NCI-H524 treated with DMSO at 0.1 percent for 48 hours (cell line): ENCODE measurements at regions not wholly inside any gene's neighbourhood (a gene's known extent, or its start where the extent isn't known, plus 50 kb on each side); places are given as distances from the start of the nearest gene placed in this dataset.

Source experiments
- DNase-seq: peaks from one replicate; lab custom pipeline; 2025; lab: John Stamatoyannopoulos, UW

- no peak for DNase-seq
These were observed 1376.5 kb upstream of the ADGRL2 start for GRCh38 chr1:80424249-80424648.

DNA sequence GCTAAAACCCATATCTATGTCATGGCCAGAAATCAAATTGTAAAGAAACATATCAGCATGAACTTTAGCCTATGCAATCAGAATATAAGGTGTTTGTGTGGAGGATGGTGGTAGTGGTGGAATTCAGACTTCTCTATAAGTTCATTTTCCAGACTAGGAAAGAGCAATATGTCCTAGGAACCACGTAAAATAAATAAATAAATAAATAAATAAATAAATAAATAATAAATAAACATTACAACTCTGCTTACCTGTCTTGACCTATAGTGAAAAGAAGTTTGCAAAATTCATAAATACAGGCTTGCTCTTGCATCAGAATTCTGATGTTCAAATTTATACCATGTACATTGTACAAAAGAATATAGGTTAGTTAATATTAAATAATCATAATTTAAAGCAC lies 1382.6 kb upstream of the ADGRL2 start:
- no peak for DNase-seq

DNA sequence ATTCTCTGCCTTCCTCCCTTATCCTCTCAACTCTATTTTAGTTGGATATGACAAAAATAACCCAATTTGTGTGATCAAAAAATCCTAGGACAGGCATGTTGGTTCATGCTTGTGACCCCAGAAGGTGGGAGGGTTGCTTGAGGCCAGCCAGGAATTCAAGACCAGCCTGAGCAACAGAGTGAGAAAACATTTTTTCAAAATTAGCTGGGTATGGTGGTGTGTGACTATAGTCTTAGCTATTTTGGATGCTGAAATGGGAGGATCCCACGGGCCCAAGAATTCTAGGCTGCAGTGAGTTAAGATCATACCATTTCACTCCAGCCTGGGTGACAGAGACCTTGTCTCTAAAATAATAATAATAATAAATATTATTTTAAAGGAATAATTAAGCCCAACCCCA lies 1383.1 kb upstream of the ADGRL2 start:
- no peak for DNase-seq

- no peak for DNase-seq
These were observed 1386.8 kb upstream of the ADGRL2 start for GRCh38 chr1:80413969-80414368.

GRCh38 chr1:80410233-80410632 lies 1390.5 kb upstream of the ADGRL2 start:
- no peak for DNase-seq

GRCh38 chr1:80403471-80403893 lies 1397.0 kb upstream of the ADGRL4 start:
- DNase-seq, result no peak

- DNase-seq, result no peak
These were observed 1396.1 kb upstream of the ADGRL4 start for GRCh38 chr1:80402625-80403024.

GRCh38 chr1:80401757-80402156 lies 1395.2 kb upstream of the ADGRL4 start:
- DNase-seq, result no peak

DNA sequence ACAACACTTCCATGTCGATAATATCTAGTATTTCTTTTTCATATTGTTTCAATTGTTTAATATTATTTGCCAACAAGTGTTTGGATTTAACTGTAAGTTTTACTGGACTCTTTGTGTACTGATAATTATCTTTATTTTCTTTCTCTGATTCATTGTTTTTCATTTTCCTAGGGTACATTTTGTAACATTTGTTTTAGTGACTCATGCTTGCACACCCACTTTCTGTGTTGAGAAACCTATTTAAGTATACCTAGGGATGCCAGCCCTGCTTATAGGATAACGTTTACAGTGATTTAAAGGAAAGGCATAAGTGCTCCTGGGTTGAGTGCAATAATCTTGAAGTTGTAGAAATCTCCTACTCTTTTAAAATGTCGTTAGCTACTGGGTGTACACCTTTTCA lies 1386.0 kb upstream of the ADGRL4 start:
- DNase-seq, result no peak

- no peak for DNase-seq
These were observed 1379.1 kb upstream of the ADGRL4 start for GRCh38 chr1:80385650-80386049.

GRCh38 chr1:80384959-80385358 lies 1378.4 kb upstream of the ADGRL4 start:
- no peak for DNase-seq

DNA sequence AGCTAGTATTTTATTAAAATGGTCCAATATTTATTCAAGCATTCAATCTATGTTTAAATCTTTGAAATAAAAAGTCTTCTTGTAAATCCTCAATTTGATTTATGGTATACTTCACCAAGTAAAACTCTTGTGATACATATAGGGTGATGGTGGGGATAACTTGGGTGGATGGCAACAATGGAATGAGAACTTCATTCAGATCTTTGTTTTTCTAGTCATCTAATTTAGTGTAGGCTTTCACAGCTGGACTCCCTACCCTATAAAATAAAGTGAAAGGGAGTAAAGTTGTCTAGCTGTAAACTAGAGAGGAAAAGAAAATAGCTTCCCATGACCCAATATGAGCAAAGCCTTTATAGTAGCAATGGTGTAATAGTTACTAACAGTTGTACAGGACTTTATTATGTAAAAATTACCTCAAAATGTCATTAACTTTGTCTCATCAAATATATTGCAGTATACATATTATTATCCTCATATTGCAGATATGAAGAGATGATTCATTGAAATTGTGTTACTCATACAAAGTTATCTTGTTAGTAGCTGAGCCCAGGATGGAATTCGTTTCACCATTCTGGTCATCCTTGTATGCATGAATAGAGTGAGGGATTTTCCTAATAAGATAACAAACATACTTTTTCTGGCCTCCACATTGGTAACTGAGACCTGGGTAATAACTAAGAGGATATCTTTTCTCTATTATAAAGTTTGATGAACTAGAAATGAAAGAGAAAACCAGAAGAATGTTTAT lies 1377.7 kb upstream of the ADGRL4 start:
- DNase-seq, result no peak

DNA sequence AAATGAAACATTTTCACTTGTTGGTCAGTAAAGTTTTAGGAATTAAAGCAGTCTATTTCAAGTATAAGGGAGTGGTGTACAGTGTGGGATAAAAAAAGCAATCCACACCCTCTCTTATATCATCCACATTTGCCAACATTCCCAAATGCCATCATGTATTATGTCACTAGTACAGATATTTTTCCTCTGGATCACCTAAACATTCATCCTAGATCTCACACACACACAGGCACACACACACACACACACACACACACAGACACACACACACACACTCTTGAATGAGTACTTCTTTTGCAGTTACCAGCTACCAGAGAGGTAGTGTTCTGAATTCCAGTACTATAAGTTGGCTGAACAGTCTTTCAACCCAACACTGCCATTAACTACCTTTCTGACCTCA lies 1369.1 kb upstream of the ADGRL4 start:
- no peak for DNase-seq

DNA sequence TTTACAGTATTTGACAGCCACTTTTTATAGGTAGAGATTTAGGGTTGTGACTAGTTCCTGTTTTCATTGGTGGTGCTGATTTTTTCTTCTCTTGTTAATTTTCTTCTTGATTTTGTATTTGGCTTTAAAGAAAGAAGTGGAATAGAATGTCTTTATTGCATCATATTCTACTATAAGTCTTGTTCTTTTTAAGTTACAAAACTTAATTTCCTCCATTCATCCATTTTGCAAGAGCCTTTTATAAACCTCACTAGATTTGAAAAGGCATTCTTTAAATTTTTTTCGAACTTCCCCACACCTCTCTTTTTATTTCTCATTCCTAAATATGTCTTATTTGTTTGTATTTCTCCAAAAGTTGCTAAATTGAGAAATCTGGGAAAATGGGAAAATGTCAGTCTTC lies 1368.6 kb upstream of the ADGRL4 start:
- DNase-seq, result no peak

GRCh38 chr1:80369780-80370179 lies 1363.2 kb upstream of the ADGRL4 start:
- no peak for DNase-seq

DNA sequence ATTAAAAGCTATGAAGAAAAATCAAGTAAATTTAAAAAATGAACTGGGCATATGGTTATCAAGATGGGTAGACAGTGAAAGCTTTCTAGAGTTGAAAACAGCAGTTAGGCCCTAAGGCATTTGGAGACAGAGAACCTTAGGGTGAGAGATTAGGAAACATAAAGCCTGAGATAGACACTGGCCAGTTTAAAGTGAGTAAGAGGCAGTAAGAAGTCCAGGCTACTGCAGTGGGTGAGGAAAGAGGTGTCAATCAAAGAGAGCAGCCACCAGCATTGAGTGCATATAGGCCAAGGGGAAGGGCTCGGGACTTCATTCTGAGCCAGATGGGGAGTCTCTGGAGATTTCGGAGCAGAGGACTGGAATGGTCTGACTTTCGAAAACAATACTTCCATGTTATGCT lies 1360.5 kb upstream of the ADGRL4 start:
- no peak for DNase-seq

DNA sequence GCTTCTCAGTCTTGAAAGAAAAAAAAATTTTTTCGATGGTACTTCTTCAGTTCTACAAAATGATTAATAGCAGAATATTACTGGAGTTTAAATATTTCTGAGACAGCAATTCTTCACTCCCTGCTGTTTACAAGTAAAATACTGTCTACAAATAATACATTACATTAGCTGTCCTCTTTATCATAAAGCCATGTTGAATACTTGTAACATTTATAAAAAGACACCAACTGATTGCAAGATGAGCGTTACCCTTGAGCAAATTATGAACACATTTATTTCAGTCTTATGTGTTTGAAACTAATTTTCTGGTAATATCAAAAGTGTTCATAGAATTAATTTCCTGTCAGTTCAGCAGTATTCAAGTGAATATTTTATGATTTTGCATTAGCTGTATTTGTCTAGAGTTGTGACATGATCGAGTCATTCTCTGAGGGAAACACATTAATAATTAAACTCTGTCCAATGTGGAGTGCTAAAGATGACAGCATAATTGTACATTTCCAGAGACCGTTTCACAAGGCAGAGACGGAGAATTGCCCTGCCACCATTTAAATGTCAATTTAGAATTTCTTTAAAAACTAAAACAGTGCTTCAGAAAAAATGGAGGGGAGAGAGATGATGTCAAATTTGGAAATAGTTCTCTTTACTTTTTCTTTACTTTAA lies 1359.0 kb upstream of the ADGRL4 start:
- DNase-seq, result no peak

DNA sequence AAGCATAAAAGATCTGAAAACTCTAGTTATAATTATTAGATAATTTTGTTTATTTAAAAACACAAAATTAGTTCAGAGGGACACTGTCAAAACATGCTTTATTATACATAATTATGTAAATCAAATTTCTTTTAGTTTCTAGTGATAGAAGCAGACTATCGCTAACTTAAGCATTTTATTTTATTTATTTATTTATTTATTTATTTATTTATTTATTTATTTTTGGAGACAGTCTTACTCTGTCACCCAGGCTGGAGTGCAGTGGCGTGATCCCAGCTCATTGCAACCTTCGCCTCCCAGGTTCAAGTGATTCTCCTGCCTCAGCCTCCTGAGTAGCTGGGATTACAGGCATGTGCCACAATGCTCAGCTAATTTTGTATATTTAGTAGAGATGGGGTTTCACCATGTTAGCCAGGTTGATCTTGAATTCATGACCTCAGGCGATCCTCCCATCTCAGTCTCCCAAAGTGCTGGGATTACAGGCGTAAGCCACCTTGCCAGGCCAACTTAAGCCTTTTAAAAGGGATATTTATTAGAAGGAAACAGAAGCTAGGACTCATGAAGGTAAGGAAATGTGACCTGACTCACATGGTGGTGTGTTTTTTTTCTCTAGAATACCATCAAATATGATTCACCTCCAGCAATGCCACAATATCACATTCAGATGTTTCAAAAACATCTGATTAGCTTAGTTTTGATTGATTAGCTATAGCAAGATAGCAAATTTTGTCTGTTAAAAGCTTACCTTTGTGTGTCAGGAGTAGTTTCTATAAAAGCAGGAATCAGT lies 1357.4 kb upstream of the ADGRL4 start:
- DNase-seq, result no peak

- DNase-seq, result no peak
These were observed 1353.1 kb upstream of the ADGRL4 start for GRCh38 chr1:80359666-80360065.

DNA sequence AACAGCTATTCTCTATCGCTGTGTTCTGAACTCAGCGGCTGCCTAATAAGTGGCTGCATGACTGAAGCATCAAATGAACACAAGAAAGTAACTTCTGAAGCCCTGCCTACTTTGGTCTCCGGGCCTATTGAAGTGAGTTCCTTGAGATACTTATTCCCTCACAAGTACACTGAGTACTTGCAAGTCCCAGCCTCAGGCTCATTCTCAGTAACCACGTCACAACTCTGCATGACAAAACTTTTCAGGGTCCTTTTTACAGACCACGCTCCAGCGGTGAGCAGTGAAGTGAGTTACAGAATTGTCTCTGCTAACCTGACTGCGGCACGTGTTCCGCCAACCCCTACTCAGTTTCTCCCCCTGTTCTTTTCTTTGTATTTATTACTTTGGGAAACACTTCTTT lies 1342.7 kb upstream of the ADGRL4 start:
- no peak for DNase-seq

GRCh38 chr1:80341021-80341420 lies 1334.5 kb upstream of the ADGRL4 start:
- no peak for DNase-seq

DNA sequence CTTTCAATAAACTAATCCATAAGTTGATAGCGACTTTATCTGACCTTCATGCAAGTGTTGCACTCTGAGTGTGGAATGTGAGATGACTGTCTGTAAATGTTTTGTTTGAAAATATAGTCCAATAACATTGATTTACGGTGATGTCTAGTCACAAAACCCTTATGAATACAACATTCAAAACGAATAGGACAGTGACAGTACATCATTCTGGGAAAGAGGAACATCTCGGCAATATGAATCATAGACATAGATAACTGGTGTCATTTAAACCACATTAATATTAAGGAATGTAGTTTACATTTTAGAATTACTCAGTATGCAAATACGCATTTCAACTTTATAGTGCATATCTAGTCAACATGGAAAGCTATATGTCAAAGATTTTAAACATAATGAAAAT lies 1311.6 kb upstream of the ADGRL4 start:
- no peak for DNase-seq

GRCh38 chr1:80310703-80311245 lies 1304.2 kb upstream of the ADGRL4 start:
- DNase-seq, result no peak
